ENCODE measurements at regions not wholly inside any gene's neighbourhood (a gene's known extent, or its start where the extent isn't known, plus 50 kb on each side); places are given as distances from the start of the nearest gene placed in this dataset.

GRCh38 chr19:31181535-31181934 lies 167.7 kb downstream of the TSHZ3 start:
- 53 to 71% (median 56%) methylated on average over 2 of the region's 2 CpGs for WGBS, 3 donors
- no peaks in the 10 kb centered on the region for H3K36me3 ChIP-seq (ENCODE audit: control insufficient read depth in 3 of 3, insufficient read depth in 2 of 3, low read depth in 1 of 3, low read length in 3 of 3)
- H3K9me3 ChIP-seq (ENCODE audit: control insufficient read depth in 2 of 2, insufficient read depth in 1 of 2, low read depth in 1 of 2, low read length in 1 of 2): no peaks in the 10 kb centered on the region
- H3K4me1 ChIP-seq (ENCODE audit: control insufficient read depth in 3 of 3, insufficient read depth in 2 of 3, low read depth in 1 of 3, low read length in 2 of 3): no peaks in the 10 kb centered on the region
- FAIRE-seq: no peak
- no peak overlapping the region for H3K4me3 ChIP-seq (ENCODE audit: low read depth in 1 of 3, low read length in 3 of 3)
- no peak overlapping the region for H3K27ac ChIP-seq (ENCODE audit: low read depth in 1 of 3, low read length in 2 of 3)
- no peaks in the 10 kb centered on the region for H3K27me3 ChIP-seq (ENCODE audit: control insufficient read depth in 3 of 3, insufficient read depth in 3 of 3, low read length in 3 of 3)
- DNase-seq: no peak

DNA sequence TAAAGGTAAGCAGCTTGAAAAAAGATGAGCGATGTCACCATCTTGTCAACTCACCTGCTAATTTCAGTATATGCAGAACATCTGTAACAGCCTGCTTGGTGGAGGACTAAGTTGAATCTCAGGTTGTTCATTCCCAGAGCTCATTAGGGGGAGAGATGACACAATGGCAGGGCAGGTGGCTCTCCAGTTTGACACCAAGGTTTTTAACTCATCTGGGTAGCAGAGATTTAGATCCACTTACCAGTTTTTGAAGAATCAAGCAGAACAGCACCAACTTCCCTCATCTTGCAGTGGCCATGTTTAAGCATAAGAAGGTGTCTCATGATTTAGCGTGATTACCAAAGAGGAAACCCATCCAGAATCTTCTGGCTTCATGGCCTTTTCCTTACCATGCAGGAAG lies 168.3 kb downstream of the TSHZ3 start:
- no peak for FAIRE-seq
- WGBS, 3 donors: 46 to 55% (median 46%) methylated on average over 2 of the region's 2 CpGs
- Histone ChIP-seq H3K27ac (ENCODE audit: low read depth in 1 of 3, low read length in 2 of 3) (no peak overlapping the region), H3K4me3 (ENCODE audit: low read depth in 1 of 3, low read length in 3 of 3) (no peak overlapping the region), H3K4me1 (ENCODE audit: control insufficient read depth in 3 of 3, insufficient read depth in 2 of 3, low read depth in 1 of 3, low read length in 2 of 3) (no peaks in the 10 kb centered on the region), H3K36me3 (ENCODE audit: control insufficient read depth in 3 of 3, insufficient read depth in 2 of 3, low read depth in 1 of 3, low read length in 3 of 3) (no peaks in the 10 kb centered on the region), H3K9me3 (ENCODE audit: control insufficient read depth in 2 of 2, insufficient read depth in 1 of 2, low read depth in 1 of 2, low read length in 1 of 2) (no peaks in the 10 kb centered on the region), H3K27me3 (ENCODE audit: control insufficient read depth in 3 of 3, insufficient read depth in 3 of 3, low read length in 3 of 3) (no peaks in the 10 kb centered on the region)
- no peak for DNase-seq

DNA sequence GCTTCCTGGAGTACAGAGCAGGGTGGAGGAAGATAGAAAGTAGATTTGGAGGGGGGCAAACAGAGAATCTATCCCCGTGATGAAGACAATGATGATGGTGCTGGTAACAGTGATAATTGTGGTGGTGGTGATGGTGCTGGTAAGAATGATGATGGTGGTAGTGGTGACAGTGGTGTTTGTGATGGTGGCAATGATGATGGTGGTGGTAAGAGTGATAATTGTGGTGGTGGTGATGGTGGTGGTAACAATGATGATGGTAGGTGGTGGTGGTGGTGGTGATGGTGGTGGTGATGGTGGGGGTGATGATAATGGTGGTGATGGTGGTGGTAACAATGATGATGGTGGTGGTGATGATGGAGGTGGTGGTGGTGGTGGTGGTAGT lies 169.8 kb downstream of the TSHZ3 start:
- Histone ChIP-seq H3K36me3 (ENCODE audit: control insufficient read depth in 3 of 3, insufficient read depth in 2 of 3, low read depth in 1 of 3, low read length in 3 of 3) (no peaks in the 10 kb centered on the region), H3K4me1 (ENCODE audit: control insufficient read depth in 3 of 3, insufficient read depth in 2 of 3, low read depth in 1 of 3, low read length in 2 of 3) (no peaks in the 10 kb centered on the region), H3K4me3 (ENCODE audit: low read depth in 1 of 3, low read length in 3 of 3) (no peak overlapping the region), H3K9me3 (ENCODE audit: control insufficient read depth in 2 of 2, insufficient read depth in 1 of 2, low read depth in 1 of 2, low read length in 1 of 2) (no peaks in the 10 kb centered on the region), H3K27ac (ENCODE audit: low read depth in 1 of 3, low read length in 2 of 3) (no peak overlapping the region), H3K27me3 (ENCODE audit: control insufficient read depth in 3 of 3, insufficient read depth in 3 of 3, low read length in 3 of 3) (no peaks in the 10 kb centered on the region)
- 68 to 90% (median 72%) methylated on average over 1 of the region's 1 CpG for WGBS, 3 donors
- DNase-seq (no peak), FAIRE-seq (no peak)

DNA sequence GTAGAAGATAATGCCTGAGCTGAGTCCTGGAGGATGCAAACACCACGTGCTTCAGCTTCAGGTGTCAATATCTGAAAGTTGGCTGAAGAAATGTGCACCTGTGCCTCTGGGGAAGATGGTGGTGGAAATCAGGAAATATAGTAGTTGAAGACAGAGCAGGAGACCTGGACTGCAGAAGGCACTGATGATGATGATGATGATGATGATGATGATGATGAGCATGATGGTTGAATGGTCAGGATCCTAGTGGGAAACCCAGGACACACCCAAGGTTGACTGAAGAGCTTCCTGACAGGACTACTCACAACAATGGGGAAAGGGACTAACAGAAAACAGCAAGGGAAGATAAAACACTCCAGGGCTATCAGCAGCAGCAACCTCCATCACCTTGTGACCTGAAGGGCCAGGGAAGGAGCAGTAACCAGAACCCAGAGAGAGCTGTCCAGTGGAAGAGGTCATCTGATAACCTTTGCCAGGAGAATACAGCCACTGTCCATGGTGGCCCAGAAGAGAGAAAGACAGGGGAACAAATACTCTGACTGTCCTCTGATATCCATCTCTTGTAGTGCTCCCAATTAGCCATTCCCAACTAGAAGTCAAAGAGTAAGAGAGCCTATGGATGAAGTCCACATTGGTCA lies 170.3 kb downstream of the TSHZ3 start:
- H3K27ac ChIP-seq (ENCODE audit: low read depth in 1 of 3, low read length in 2 of 3): no peak overlapping the region
- DNase-seq (no peak), FAIRE-seq (no peak)
- H3K27me3 ChIP-seq (ENCODE audit: control insufficient read depth in 3 of 3, insufficient read depth in 3 of 3, low read length in 3 of 3): no peaks in the 10 kb centered on the region
- 57 to 69% (median 58%) methylated on average over 1 of the region's 1 CpG for WGBS, 3 donors
- H3K4me3 ChIP-seq (ENCODE audit: low read depth in 1 of 3, low read length in 3 of 3): no peak overlapping the region
- no peaks in the 10 kb centered on the region for H3K4me1 ChIP-seq (ENCODE audit: control insufficient read depth in 3 of 3, insufficient read depth in 2 of 3, low read depth in 1 of 3, low read length in 2 of 3)
- H3K9me3 ChIP-seq (ENCODE audit: control insufficient read depth in 2 of 2, insufficient read depth in 1 of 2, low read depth in 1 of 2, low read length in 1 of 2): no peaks in the 10 kb centered on the region
- no peaks in the 10 kb centered on the region for H3K36me3 ChIP-seq (ENCODE audit: control insufficient read depth in 3 of 3, insufficient read depth in 2 of 3, low read depth in 1 of 3, low read length in 3 of 3)

DNA sequence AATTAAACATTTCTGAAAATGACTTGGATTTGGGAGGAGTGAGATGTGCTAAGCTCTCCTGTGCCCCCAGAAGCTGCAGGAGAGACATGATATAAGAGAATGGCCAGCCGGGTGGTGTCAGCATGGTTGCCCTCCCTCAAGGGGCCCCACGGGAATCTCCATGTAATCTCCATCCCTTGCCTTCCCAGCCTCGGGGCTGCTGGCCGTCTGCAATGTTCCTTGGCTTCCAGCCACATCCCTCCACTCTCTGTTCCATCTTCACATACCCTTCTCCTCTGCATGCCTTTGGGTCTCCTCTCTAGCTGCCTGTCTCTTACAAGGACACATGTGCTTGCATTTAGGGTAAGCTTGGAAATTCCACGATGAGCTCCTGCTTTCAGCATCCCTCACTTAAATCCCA lies 172.0 kb downstream of the TSHZ3 start:
- Histone ChIP-seq H3K27me3 (ENCODE audit: control insufficient read depth in 3 of 3, insufficient read depth in 3 of 3, low read length in 3 of 3) (no peaks in the 10 kb centered on the region), H3K9me3 (ENCODE audit: control insufficient read depth in 2 of 2, insufficient read depth in 1 of 2, low read depth in 1 of 2, low read length in 1 of 2) (no peaks in the 10 kb centered on the region), H3K4me1 (ENCODE audit: control insufficient read depth in 3 of 3, insufficient read depth in 2 of 3, low read depth in 1 of 3, low read length in 2 of 3) (no peaks in the 10 kb centered on the region), H3K27ac (ENCODE audit: low read depth in 1 of 3, low read length in 2 of 3) (no peak overlapping the region), H3K36me3 (ENCODE audit: control insufficient read depth in 3 of 3, insufficient read depth in 2 of 3, low read depth in 1 of 3, low read length in 3 of 3) (no peaks in the 10 kb centered on the region), H3K4me3 (ENCODE audit: low read depth in 1 of 3, low read length in 3 of 3) (no peak overlapping the region)
- 59 to 74% (median 69%) methylated on average over 5 of the region's 5 CpGs for WGBS, 3 donors
- no peak for FAIRE-seq
- no peak for DNase-seq

DNA sequence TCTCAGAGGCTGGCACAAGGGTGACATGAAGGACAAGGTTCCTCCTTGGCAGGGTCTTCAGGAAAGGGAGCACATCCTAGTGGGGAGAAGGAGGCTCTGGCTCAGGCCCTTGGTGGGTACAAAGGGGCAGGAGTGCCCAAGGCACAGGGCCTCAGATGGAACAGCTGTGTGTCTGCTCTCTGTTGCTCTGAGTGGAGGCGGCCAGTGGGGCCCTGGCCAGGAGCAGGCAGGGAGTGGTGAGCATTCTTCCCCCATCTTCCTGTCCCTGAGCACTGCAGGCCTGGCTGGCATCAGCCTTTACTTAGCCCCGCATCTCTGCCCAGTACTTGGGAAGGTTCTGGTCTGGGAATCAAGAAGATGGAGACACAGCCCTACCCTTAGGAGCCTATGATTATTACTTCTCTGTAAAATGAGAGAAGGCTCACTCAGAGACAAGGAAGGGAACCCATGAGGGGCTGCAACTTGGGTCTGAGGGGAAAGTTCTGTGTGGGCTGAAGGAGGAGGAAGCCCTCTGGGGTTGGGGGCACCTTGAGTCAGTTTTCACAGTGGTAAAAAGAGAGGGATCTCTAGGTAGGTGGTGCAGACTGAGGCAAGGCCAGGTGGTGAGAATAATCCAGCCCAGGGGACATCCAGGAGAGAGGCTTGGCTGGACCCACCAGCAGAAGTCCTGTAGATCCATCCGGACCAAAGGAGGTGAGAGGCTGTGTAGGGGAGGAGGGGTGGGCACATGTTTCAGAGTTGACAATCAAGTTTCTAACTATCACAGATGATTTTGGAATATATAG lies 173.5 kb downstream of the TSHZ3 start:
- no peak overlapping the region for H3K4me3 ChIP-seq (ENCODE audit: low read depth in 1 of 3, low read length in 3 of 3)
- WGBS, 3 donors: 87 to 95% (median 88%) methylated on average over 3 of the region's 3 CpGs
- no peak for DNase-seq
- H3K9me3 ChIP-seq (ENCODE audit: control insufficient read depth in 2 of 2, insufficient read depth in 1 of 2, low read depth in 1 of 2, low read length in 1 of 2): no peaks in the 10 kb centered on the region
- no peaks in the 10 kb centered on the region for H3K27me3 ChIP-seq (ENCODE audit: control insufficient read depth in 3 of 3, insufficient read depth in 3 of 3, low read length in 3 of 3)
- no peaks in the 10 kb centered on the region for H3K4me1 ChIP-seq (ENCODE audit: control insufficient read depth in 3 of 3, insufficient read depth in 2 of 3, low read depth in 1 of 3, low read length in 2 of 3)
- no peak for FAIRE-seq
- no peaks in the 10 kb centered on the region for H3K36me3 ChIP-seq (ENCODE audit: control insufficient read depth in 3 of 3, insufficient read depth in 2 of 3, low read depth in 1 of 3, low read length in 3 of 3)
- H3K27ac ChIP-seq (ENCODE audit: low read depth in 1 of 3, low read length in 2 of 3): no peak overlapping the region

DNA sequence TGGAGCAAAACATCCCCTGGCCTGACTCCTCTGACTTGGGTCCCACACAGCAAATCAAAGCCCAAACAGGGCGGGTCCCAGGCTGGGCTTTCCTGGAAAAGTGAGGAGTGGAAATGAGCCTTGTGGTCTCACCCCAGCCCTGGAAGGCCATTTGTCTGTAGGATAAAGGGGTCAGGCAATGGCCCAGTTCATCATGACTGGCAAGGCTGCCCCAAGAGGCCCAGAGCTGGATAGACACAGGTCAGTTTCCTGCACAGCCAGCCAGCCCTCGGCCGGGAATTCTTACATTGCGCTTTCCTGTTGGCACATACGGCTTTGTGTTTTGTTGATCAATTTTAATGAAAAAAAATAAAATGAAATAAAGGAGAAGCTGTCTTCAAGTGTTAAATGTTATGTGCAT lies 174.3 kb downstream of the TSHZ3 start:
- WGBS, 3 donors: 78 to 85% (median 84%) methylated on average over 5 of the region's 5 CpGs
- Histone ChIP-seq H3K27ac (ENCODE audit: low read depth in 1 of 3, low read length in 2 of 3) (no peak overlapping the region), H3K36me3 (ENCODE audit: control insufficient read depth in 3 of 3, insufficient read depth in 2 of 3, low read depth in 1 of 3, low read length in 3 of 3) (no peaks in the 10 kb centered on the region), H3K4me1 (ENCODE audit: control insufficient read depth in 3 of 3, insufficient read depth in 2 of 3, low read depth in 1 of 3, low read length in 2 of 3) (no peaks in the 10 kb centered on the region), H3K9me3 (ENCODE audit: control insufficient read depth in 2 of 2, insufficient read depth in 1 of 2, low read depth in 1 of 2, low read length in 1 of 2) (no peaks in the 10 kb centered on the region), H3K4me3 (ENCODE audit: low read depth in 1 of 3, low read length in 3 of 3) (no peak overlapping the region), H3K27me3 (ENCODE audit: control insufficient read depth in 3 of 3, insufficient read depth in 3 of 3, low read length in 3 of 3) (no peaks in the 10 kb centered on the region)
- DNase-seq: no peak
- no peak for FAIRE-seq

DNA sequence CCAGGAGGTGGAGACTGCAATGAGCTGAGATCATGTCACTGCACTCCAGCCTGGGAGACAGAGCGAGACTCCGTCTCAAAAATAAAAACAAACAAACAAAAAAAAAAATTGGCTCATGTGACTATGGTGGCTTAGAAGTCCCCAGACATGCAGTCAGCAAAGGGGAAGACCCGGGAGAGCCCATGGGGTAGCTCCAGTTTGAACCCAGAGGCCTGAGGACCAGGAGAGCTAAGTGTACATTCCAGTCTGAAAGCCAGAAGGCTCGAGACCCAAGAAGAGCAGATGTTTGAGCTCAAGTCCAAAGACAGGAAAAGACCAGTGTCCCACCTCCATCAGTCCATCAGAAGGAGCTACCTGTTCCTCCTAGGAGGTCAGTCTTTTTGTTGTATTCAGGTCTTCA lies 175.2 kb downstream of the TSHZ3 start:
- H3K9me3 ChIP-seq (ENCODE audit: control insufficient read depth in 2 of 2, insufficient read depth in 1 of 2, low read depth in 1 of 2, low read length in 1 of 2): no peaks in the 10 kb centered on the region
- FAIRE-seq (no peak), DNase-seq (no peak)
- no peaks in the 10 kb centered on the region for H3K27me3 ChIP-seq (ENCODE audit: control insufficient read depth in 3 of 3, insufficient read depth in 3 of 3, low read length in 3 of 3)
- WGBS, 3 donors: 68 to 78% (median 70%) methylated on average over 4 of the region's 4 CpGs
- no peaks in the 10 kb centered on the region for H3K4me1 ChIP-seq (ENCODE audit: control insufficient read depth in 3 of 3, insufficient read depth in 2 of 3, low read depth in 1 of 3, low read length in 2 of 3)
- no peak overlapping the region for H3K4me3 ChIP-seq (ENCODE audit: low read depth in 1 of 3, low read length in 3 of 3)
- no peaks in the 10 kb centered on the region for H3K36me3 ChIP-seq (ENCODE audit: control insufficient read depth in 3 of 3, insufficient read depth in 2 of 3, low read depth in 1 of 3, low read length in 3 of 3)
- H3K27ac ChIP-seq (ENCODE audit: low read depth in 1 of 3, low read length in 2 of 3): no peak overlapping the region

GRCh38 chr19:31171936-31172335 lies 177.3 kb downstream of the TSHZ3 start:
- H3K9me3 ChIP-seq (ENCODE audit: control insufficient read depth in 2 of 2, insufficient read depth in 1 of 2, low read depth in 1 of 2, low read length in 1 of 2): no peaks in the 10 kb centered on the region
- H3K27me3 ChIP-seq (ENCODE audit: control insufficient read depth in 3 of 3, insufficient read depth in 3 of 3, low read length in 3 of 3): no peaks in the 10 kb centered on the region
- no peaks in the 10 kb centered on the region for H3K4me1 ChIP-seq (ENCODE audit: control insufficient read depth in 3 of 3, insufficient read depth in 2 of 3, low read depth in 1 of 3, low read length in 2 of 3)
- WGBS, 3 donors: 74 to 87% (median 78%) methylated on average over 4 of the region's 4 CpGs
- FAIRE-seq (no peak), DNase-seq (no peak)
- H3K36me3 ChIP-seq (ENCODE audit: control insufficient read depth in 3 of 3, insufficient read depth in 2 of 3, low read depth in 1 of 3, low read length in 3 of 3): no peaks in the 10 kb centered on the region
- no peak overlapping the region for H3K4me3 ChIP-seq (ENCODE audit: low read depth in 1 of 3, low read length in 3 of 3)
- no peak overlapping the region for H3K27ac ChIP-seq (ENCODE audit: low read depth in 1 of 3, low read length in 2 of 3)
